Keratinocyte (primary cell): ENCODE measurements at regions not wholly inside any gene's neighbourhood (a gene's known extent, or its start where the extent isn't known, plus 50 kb on each side); places are given as distances from the start of the nearest gene placed in this dataset.

Experiments used
- DNase-seq: peaks from one replicate; pipeline ENCODE4 v3.0.0-alpha.2; 2011; ENCODE audit warnings: low read depth, missing footprints, low spot score
- FAIRE-seq: peaks from 2 replicates; lab custom pipeline; 2011; peaks lifted over from hg19 to GRCh38; lab: Jason Lieb, UNC
- H2AFZ ChIP-seq: 2 replicates; pipeline ENCODE4 v1.6.0; 2012; ENCODE audit warnings: low read length, control low read depth, inconsistent platforms; ENCODE audit not compliant: control insufficient read depth
- H3K27ac ChIP-seq: 2 replicates; pipeline ENCODE4 v1.5.1; 2011; ENCODE audit warnings: low read length; ENCODE audit not compliant: control insufficient read depth, insufficient read depth
- H3K27me3 ChIP-seq: 3 replicates; pipeline ENCODE4 v1.6.0; 2011; ENCODE audit warnings: low read length; ENCODE audit not compliant: control insufficient read depth, insufficient read depth; ENCODE audit errors: extremely low read depth
- H3K36me3 ChIP-seq, 2 experiments: 2 replicates in 1 of 2; 3 replicates in 1 of 2; pipeline ENCODE4 v1.5.1; 2011; ENCODE audit warnings: low read length in 2 of 2, mild to moderate bottlenecking in 1 of 2; ENCODE audit not compliant: control insufficient read depth in 2 of 2, insufficient read depth in 2 of 2; ENCODE audit errors: extremely low read depth in 1 of 2
- H3K4me1 ChIP-seq: 3 replicates; pipeline ENCODE4 v1.5.1; 2011; ENCODE audit warnings: low read length; ENCODE audit not compliant: control insufficient read depth, insufficient read depth; ENCODE audit errors: extremely low read depth
- H3K4me2 ChIP-seq: 3 replicates; pipeline ENCODE4 v1.6.0; 2011; ENCODE audit warnings: low read depth, low read length; ENCODE audit not compliant: control insufficient read depth, insufficient read depth; ENCODE audit errors: extremely low read depth
- H3K4me3 ChIP-seq, 3 experiments: fragments of 200-600 bp in 1 of 3; sonication (generic) in 1 of 3; 2 replicates in 2 of 3; 3 replicates in 1 of 3; pipeline ENCODE4 v1.5.1; 2011 to 2016; ENCODE audit warnings: low read length in 3 of 3, mild to moderate bottlenecking in 3 of 3, control low read depth in 2 of 3, inconsistent platforms in 1 of 3, low read depth in 1 of 3, mixed read lengths in 1 of 3, mixed run types in 1 of 3, moderate library complexity in 1 of 3; ENCODE audit not compliant: control insufficient read depth in 2 of 3, insufficient read depth in 2 of 3; ENCODE audit errors: extremely low read depth in 1 of 3
- H3K79me2 ChIP-seq: 2 replicates; pipeline ENCODE4 v1.6.0; 2012; ENCODE audit warnings: low read length; ENCODE audit not compliant: control insufficient read depth, insufficient read depth
- H3K9ac ChIP-seq: 3 replicates; pipeline ENCODE4 v1.6.0; 2011; ENCODE audit warnings: low read length; ENCODE audit not compliant: control insufficient read depth, insufficient read depth; ENCODE audit errors: extremely low read depth
- H3K9me1 ChIP-seq: 3 replicates; pipeline ENCODE4 v1.6.0; 2011; ENCODE audit warnings: low read length; ENCODE audit not compliant: control insufficient read depth, insufficient read depth; ENCODE audit errors: extremely low read depth
- H3K9me3 ChIP-seq: 2 replicates; pipeline ENCODE4 v1.5.1; 2012; ENCODE audit warnings: low read depth, low read length; ENCODE audit not compliant: control insufficient read depth
- H4K20me1 ChIP-seq: 3 replicates; pipeline ENCODE4 v1.6.0; 2011; ENCODE audit warnings: low read length; ENCODE audit not compliant: control insufficient read depth, insufficient read depth; ENCODE audit errors: extremely low read depth
- CTCF ChIP-seq, 3 experiments: IDR thresholded peaks in 1 of 3; conservative IDR thresholded peaks in 1 of 3; optimal IDR thresholded peaks in 1 of 3; 2 replicates in 2 of 3; 3 replicates in 1 of 3; pipeline versions ENCODE3 to v1.5.1; 2011; ENCODE audit warnings: low read length in 3 of 3, mild to moderate bottlenecking in 3 of 3, moderate library complexity in 2 of 3, control low read depth in 1 of 3, inconsistent platforms in 1 of 3; ENCODE audit not compliant: insufficient read depth in 2 of 3; ENCODE audit errors: extremely low read depth in 1 of 3
- EZH2 ChIP-seq: IDR thresholded peaks from one replicate; pipeline ENCODE4 v1.6.1; 2012; ENCODE audit warnings: inconsistent platforms, mild to moderate bottlenecking, low read length, moderate library complexity
- dilution Hi-C: fragments of 300-500 bp; cut with MboI; formaldehyde crosslinking; loops from one replicate; pipeline ENCODE4 v1.7.0; 2020; ENCODE audit warnings: low sequenced_read_pairs; ENCODE audit not compliant: extremely low pct_ligation_motif_present

- TF ChIP-seq CTCF (optimal IDR thresholded peaks at IDR 0.05 in 1 of 3, IDR thresholded peaks at IDR 0.05 in 1 of 3, conservative IDR thresholded peaks at IDR 0.05 in 1 of 3; ENCODE audit: extremely low read depth in 1 of 3, insufficient read depth in 2 of 3, low read length in 3 of 3) (no peak), EZH2 (no peak)
- no peaks in the 10 kb centered on the region for H3K36me3 ChIP-seq
- FAIRE-seq: no peak
- H3K9ac ChIP-seq: no peak overlapping the region
- no peak overlapping the region for H3K27ac ChIP-seq
- peaks cover 11% of the 10 kb centered on the region for H3K27me3 ChIP-seq
- H3K9me3 ChIP-seq: no peaks in the 10 kb centered on the region
- no peak for DNase-seq
- dilution Hi-C loops: no loop called here
- no peak overlapping the region for H3K4me2 ChIP-seq
- no peak overlapping the region for H2AFZ ChIP-seq
- no peak overlapping the region for H3K4me3 ChIP-seq
- H3K79me2 ChIP-seq: no peaks in the 10 kb centered on the region
- H4K20me1 ChIP-seq: no peaks in the 10 kb centered on the region
- no peaks in the 10 kb centered on the region for H3K9me1 ChIP-seq
- no peaks in the 10 kb centered on the region for H3K4me1 ChIP-seq
Observed at GRCh38 chr2:240303896-240304745, 131.3 kb upstream of the GPC1 start.

GRCh38 chr2:240304746-240305161, 130.7 kb upstream of the GPC1 start:
- no peaks in the 10 kb centered on the region for H3K4me1 ChIP-seq
- H2AFZ ChIP-seq: no peak overlapping the region
- H3K27ac ChIP-seq: no peak overlapping the region
- H3K27me3 ChIP-seq: peaks cover 11% of the 10 kb centered on the region
- H3K9ac ChIP-seq: no peak overlapping the region
- no peaks in the 10 kb centered on the region for H3K79me2 ChIP-seq
- H3K9me1 ChIP-seq: no peaks in the 10 kb centered on the region
- TF ChIP-seq CTCF (optimal IDR thresholded peaks at IDR 0.05 in 1 of 3, IDR thresholded peaks at IDR 0.05 in 1 of 3, conservative IDR thresholded peaks at IDR 0.05 in 1 of 3; ENCODE audit: extremely low read depth in 1 of 3, insufficient read depth in 2 of 3, low read length in 3 of 3): no peak
- TF ChIP-seq EZH2: no peak
- H4K20me1 ChIP-seq: no peaks in the 10 kb centered on the region
- dilution Hi-C loops: no loop called here
- no peaks in the 10 kb centered on the region for H3K9me3 ChIP-seq
- no peak overlapping the region for H3K4me3 ChIP-seq
- no peaks in the 10 kb centered on the region for H3K36me3 ChIP-seq
- no peak overlapping the region for H3K4me2 ChIP-seq
- DNase-seq: no peak
- FAIRE-seq: no peak
